Uterus (tissue), 3 donors: ENCODE measurements at regions not wholly inside any gene's neighbourhood (a gene's known extent, or its start where the extent isn't known, plus 50 kb on each side); places are given as distances from the start of the nearest gene placed in this dataset.

Experiments used
- DNase-seq, 2 donors: peaks; one replicate each; pipeline ENCODE4 v3.0.0-alpha.2; 2019 to 2020
- H3K27ac ChIP-seq, 2 donors: fragments of 200-600 bp; sonication (generic); 1 replicate in 1 of 2; 2 replicates in 1 of 2; pipeline ENCODE4 v1.5.1; 2016 to 2018
- H3K27me3 ChIP-seq, 2 donors: fragments of 200-600 bp; sonication (generic); one replicate each; pipeline ENCODE4 v1.5.1; 2018 to 2019; ENCODE audit warnings: control low read depth in 1 of 2
- H3K36me3 ChIP-seq, 2 donors: fragments of 200-600 bp; sonication (generic); one replicate each; pipeline ENCODE4 v1.5.1; 2019; ENCODE audit warnings: control low read depth in 1 of 2
- H3K4me1 ChIP-seq, 2 donors: fragments of 200-600 bp; sonication (generic); one replicate each; pipeline ENCODE4 v1.5.1; 2018 to 2019; ENCODE audit warnings: control low read depth in 1 of 2
- H3K4me3 ChIP-seq, 2 donors: fragments of 200-600 bp; sonication (generic); 1 replicate in 1 of 2; 2 replicates in 1 of 2; pipeline ENCODE4 v1.5.1; 2018 to 2019; ENCODE audit warnings: mild to moderate bottlenecking in 1 of 2
- H3K9me3 ChIP-seq, 2 donors: fragments of 200-600 bp; sonication (generic); one replicate each; pipeline ENCODE4 v1.5.1; 2019; ENCODE audit warnings: control low read depth in 1 of 2
- POLR2A ChIP-seq, 2 donors: fragments of 450-650 bp; IDR thresholded peaks; one replicate each; pipeline ENCODE4 v1.6.1; 2016; ENCODE audit warnings: antibody characterized with exemption in 2 of 2, mild to moderate bottlenecking in 1 of 2, moderate library complexity in 1 of 2
- intact Hi-C: fragments of 100-400 bp; cut with DNase I; formaldehyde crosslinking; loops from one replicate; pipeline ENCODE4 v1.15.1; 2023; ENCODE audit warnings: low total_unique reads
- TF ChIP-seq, protein P1 (sequence below), 4 experiments: fragments of 200-600 bp in 2 of 4; fragments of 450-650 bp in 2 of 4; sonication (generic) in 2 of 4; IDR thresholded peaks; one replicate each; pipeline ENCODE4 v1.5.1; 2016 to 2019; ENCODE audit warnings: antibody characterized with exemption in 4 of 4, mild to moderate bottlenecking in 2 of 4, moderate library complexity in 1 of 4
- donor health status: DM: yes; HTN: yes; CAD: no.

DNA sequence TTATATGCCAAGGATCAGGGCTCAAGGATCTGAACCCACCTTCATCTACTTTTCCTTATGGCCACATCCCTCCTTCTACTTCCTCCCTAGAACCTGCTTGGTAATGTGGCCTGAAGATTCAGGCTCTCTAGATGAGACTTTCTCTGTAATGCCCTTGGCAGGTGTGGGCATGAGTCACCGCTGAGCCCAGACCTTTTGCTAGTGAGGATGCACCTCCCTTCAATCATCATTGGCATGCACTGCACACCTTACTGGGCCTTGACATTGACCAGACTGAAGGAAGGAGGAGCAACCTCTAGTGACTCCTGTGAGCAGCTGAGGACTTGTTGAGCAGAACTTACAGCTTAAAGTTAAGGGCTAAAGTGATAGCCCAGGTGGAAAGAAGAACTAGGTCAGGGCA is 405.3 kb downstream of the MAFB start:
- Histone ChIP-seq H3K27me3 (no peaks in the 10 kb centered on the region), H3K9me3 (no peaks in the 10 kb centered on the region), H3K4me3 (no peak overlapping the region), H3K27ac (no peak overlapping the region), H3K36me3 (no peaks in the 10 kb centered on the region), H3K4me1 (no peaks in the 10 kb centered on the region)
- no peak for DNase-seq
- no peak for TF ChIP-seq POLR2A (IDR thresholded peaks at IDR 0.05)
- TF ChIP-seq, protein P1, sequence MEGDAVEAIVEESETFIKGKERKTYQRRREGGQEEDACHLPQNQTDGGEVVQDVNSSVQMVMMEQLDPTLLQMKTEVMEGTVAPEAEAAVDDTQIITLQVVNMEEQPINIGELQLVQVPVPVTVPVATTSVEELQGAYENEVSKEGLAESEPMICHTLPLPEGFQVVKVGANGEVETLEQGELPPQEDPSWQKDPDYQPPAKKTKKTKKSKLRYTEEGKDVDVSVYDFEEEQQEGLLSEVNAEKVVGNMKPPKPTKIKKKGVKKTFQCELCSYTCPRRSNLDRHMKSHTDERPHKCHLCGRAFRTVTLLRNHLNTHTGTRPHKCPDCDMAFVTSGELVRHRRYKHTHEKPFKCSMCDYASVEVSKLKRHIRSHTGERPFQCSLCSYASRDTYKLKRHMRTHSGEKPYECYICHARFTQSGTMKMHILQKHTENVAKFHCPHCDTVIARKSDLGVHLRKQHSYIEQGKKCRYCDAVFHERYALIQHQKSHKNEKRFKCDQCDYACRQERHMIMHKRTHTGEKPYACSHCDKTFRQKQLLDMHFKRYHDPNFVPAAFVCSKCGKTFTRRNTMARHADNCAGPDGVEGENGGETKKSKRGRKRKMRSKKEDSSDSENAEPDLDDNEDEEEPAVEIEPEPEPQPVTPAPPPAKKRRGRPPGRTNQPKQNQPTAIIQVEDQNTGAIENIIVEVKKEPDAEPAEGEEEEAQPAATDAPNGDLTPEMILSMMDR (IDR thresholded peaks at IDR 0.05) = no peak
- intact Hi-C loops = no loop called here

DNA sequence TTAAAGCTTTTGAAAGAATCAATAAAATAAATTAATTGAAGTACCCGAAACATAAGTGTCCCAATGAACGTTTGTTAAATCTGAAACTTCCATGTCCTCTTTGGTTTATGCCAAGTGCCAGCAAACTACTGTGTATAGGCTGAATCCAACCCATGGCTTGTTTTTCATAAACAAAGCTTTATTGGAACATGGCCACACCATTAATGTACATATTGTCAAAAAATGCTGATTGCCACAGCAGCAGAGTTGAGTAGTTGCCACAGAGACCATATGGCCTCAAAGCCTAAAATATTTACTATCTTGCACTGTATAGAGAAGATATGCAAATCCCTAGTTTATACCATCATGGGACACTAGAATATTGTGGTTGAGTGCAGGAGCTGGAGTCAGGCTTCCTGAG is 406.1 kb downstream of the MAFB start:
- Histone ChIP-seq H3K4me1 (no peaks in the 10 kb centered on the region), H3K27me3 (no peaks in the 10 kb centered on the region), H3K36me3 (no peaks in the 10 kb centered on the region), H3K9me3 (no peaks in the 10 kb centered on the region), H3K27ac (no peak overlapping the region), H3K4me3 (no peak overlapping the region)
- no peak for TF ChIP-seq POLR2A (IDR thresholded peaks at IDR 0.05)
- TF ChIP-seq, protein P1 (IDR thresholded peaks at IDR 0.05) = no peak
- intact Hi-C loops = no loop called here
- no peak for DNase-seq

DNA sequence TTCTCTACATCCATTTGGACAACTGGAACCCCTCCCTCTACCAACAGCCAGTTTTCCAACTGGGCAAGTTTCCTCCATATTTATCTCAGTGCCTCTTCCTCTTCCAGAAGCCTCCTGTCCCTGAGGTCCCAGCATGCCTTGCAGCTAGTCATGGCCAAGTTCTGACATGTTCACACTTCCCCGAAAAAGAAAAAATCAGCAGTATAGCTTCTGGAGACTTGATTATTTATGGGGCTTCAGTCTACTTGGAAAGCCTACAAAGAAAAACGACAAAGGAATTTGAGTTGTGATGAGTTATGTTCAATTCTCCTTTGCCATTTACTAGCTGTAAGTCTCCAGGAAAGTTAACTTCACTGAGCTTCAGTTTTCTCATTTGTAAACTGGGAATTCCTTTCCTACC is 406.5 kb downstream of the MAFB start:
- no peaks in the 10 kb centered on the region for H3K27me3 ChIP-seq
- H3K4me1 ChIP-seq = no peaks in the 10 kb centered on the region
- H3K9me3 ChIP-seq = no peaks in the 10 kb centered on the region
- no peak overlapping the region for H3K4me3 ChIP-seq
- no peaks in the 10 kb centered on the region for H3K36me3 ChIP-seq
- DNase-seq = no peak
- no peak overlapping the region for H3K27ac ChIP-seq
- intact Hi-C loops = no loop called here
- TF ChIP-seq POLR2A (IDR thresholded peaks at IDR 0.05) = no peak
- TF ChIP-seq, protein P1 (IDR thresholded peaks at IDR 0.05) = no peak

DNA sequence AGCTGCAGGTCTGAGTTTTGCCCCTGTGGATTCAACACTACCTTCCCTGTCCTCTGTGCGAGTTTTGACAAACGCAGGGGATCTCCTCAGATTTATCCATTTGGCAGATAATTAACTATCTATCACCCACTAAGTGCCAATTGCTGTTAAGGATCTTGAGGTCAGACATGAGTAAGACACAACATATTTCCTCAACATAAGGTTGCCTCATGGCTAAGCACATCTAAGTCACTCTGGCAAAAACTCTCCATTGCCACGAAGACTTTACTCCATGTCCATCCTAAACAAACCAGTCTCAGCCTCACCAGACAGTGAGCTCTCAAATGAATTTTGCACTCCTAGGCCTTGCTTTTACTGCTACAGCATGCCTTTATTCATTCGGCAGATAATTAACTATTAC is 408.4 kb downstream of the MAFB start:
- Histone ChIP-seq H3K36me3 (no peaks in the 10 kb centered on the region), H3K27me3 (no peaks in the 10 kb centered on the region), H3K4me3 (no peak overlapping the region), H3K9me3 (no peaks in the 10 kb centered on the region), H3K4me1 (no peaks in the 10 kb centered on the region), H3K27ac (peak overlapping the region in 1 of 2 donors; percentile 47)
- TF ChIP-seq POLR2A (IDR thresholded peaks at IDR 0.05) = no peak
- TF ChIP-seq, protein P1 (IDR thresholded peaks at IDR 0.05) = no peak
- intact Hi-C loops = no loop called here
- no peak for DNase-seq

DNA sequence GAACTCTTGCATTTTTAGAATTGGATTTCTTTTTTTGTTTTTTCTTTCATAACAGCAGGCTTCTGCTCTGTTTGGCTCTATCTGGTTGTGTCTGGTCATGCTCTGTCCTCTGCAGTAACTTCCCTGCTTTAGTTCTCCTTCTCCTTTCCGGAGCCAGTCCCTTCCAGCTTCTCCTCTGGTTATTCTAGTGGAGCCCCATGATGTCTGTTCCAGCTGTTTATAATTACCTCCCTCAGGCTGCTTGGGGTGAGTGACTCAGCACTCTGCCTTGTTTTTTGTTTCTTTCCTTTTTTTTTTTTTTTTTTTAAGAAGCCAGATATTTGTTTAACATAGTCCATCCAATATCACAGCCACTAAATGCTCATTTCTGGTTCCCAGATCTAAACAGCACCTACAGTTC is 409.6 kb downstream of the MAFB start:
- Histone ChIP-seq H3K36me3 (no peaks in the 10 kb centered on the region), H3K4me3 (no peak overlapping the region), H3K27ac (peak overlapping the region; percentile 55 to 75), H3K9me3 (no peaks in the 10 kb centered on the region), H3K4me1 (no peaks in the 10 kb centered on the region), H3K27me3 (no peaks in the 10 kb centered on the region)
- intact Hi-C loops = no loop called here
- TF ChIP-seq, protein P1 (IDR thresholded peaks at IDR 0.05) = no peak
- TF ChIP-seq POLR2A (IDR thresholded peaks at IDR 0.05) = no peak
- DNase-seq = peak; percentile 33 to 61
